Activated naive CD4-positive, alpha-beta T cell treated with anti-CD3 and anti-CD28 coated beads, Interleukin-2, amount 10 ng/mL, durations not matched to agents 7 days and 5 days (primary cell): ENCODE measurements at regions not wholly inside any gene's neighbourhood (a gene's known extent, or its start where the extent isn't known, plus 50 kb on each side); places are given as distances from the start of the nearest gene placed in this dataset.

Experiments used
- CTCF ChIA-PET: fragments of 350-600 bp; sonication (Branson Sonifier 250); formaldehyde crosslinking; loops from one replicate; lab custom pipeline; 2021; ENCODE audit warnings: antibody characterized with exemption; lab: Charles Lee
- DNase-seq: peaks from one replicate; pipeline ENCODE4 v3.0.0-alpha.2; 2020
- H3K27ac Mint-ChIP-seq: one replicate; pipeline ENCODE4 v1.8.0; 2021; ENCODE audit warnings: mild to moderate bottlenecking, moderate library complexity, mixed read lengths
- H3K27me3 Mint-ChIP-seq: one replicate; pipeline ENCODE4 v1.8.0; 2021; ENCODE audit warnings: mild to moderate bottlenecking, mixed read lengths
- H3K36me3 Mint-ChIP-seq: one replicate; pipeline ENCODE4 v1.8.0; 2021; ENCODE audit warnings: mixed read lengths
- H3K4me1 Mint-ChIP-seq: one replicate; pipeline ENCODE4 v1.8.0; 2021; ENCODE audit warnings: mixed read lengths
- H3K4me3 Mint-ChIP-seq: one replicate; pipeline ENCODE4 v1.8.0; 2021; ENCODE audit warnings: mild to moderate bottlenecking, moderate library complexity, mixed read lengths
- H3K9me3 Mint-ChIP-seq: one replicate; pipeline ENCODE4 v1.8.0; 2021; ENCODE audit warnings: mixed read lengths

DNA sequence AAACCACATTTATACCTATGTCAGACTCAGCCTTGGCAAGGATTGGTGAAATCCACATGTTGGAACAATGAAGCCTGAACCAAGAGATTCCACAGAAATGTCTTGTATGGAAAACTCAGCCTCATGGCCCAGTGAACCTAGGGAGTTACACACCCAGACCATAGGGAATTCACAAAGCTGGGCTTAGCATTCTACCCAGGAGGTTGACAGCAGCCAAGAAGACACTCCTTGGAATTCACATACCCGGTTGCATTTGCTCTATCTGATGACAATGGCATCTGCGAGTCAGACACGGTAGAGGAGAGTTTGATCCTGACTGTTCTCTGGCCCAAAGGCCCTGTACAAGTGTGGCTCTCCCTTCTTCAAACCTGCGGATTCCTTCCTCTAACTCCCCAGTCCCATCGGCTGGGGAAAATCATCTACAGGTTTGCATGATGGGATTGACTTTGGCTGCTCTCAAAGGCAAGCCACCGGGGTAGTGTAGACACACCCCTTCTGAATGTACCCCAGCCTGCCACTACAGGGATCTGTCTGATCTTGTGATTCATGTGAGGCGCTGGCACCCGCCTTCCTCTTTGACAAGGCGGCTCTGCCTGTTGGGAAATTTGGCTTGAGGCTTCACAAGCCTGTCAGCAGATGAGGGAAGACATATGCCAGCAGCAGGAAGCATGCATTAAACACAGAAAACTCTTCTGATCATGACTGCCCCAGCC is 297.3 kb upstream of the KAZN start:
- H3K27me3 Mint-ChIP-seq: peaks cover 4% of the 10 kb centered on the region
- CTCF ChIA-PET: no interaction called here
- no peaks in the 10 kb centered on the region for H3K36me3 Mint-ChIP-seq
- H3K27ac Mint-ChIP-seq: no peak overlapping the region
- no peak for DNase-seq
- H3K9me3 Mint-ChIP-seq: no peaks in the 10 kb centered on the region
- H3K4me3 Mint-ChIP-seq: no peak overlapping the region
- no peaks in the 10 kb centered on the region for H3K4me1 Mint-ChIP-seq

GRCh38 chr1:14301704-14302024 is 296.8 kb upstream of the KAZN start:
- DNase-seq: no peak
- no peak overlapping the region for H3K27ac Mint-ChIP-seq
- H3K27me3 Mint-ChIP-seq: peaks cover 4% of the 10 kb centered on the region
- no peak overlapping the region for H3K4me3 Mint-ChIP-seq
- CTCF ChIA-PET: no interaction called here
- no peaks in the 10 kb centered on the region for H3K9me3 Mint-ChIP-seq
- H3K4me1 Mint-ChIP-seq: no peaks in the 10 kb centered on the region
- H3K36me3 Mint-ChIP-seq: no peaks in the 10 kb centered on the region

DNA sequence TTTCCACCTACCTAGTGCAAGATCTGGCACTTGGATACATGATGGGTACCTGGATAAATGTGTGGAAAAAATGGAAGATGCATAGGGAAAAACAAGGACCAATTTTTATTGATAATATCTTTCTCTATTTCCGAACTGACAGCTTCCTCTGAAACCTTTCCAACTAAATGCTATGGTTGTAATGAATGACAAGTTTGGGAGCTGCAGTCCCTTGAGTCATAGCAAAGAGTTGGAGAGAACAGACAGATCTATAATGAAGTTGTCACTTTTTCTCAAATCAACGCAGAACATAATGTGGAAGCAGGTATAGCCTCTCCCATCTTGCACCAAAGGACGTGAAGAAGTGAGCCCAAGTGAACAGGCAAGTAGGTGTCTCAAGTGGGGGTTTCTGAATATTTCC is 296.5 kb upstream of the KAZN start:
- H3K4me3 Mint-ChIP-seq: no peak overlapping the region
- no peak overlapping the region for H3K27ac Mint-ChIP-seq
- CTCF ChIA-PET: no interaction called here

GRCh38 chr1:14303011-14303410 is 295.5 kb upstream of the KAZN start:
- H3K4me1 Mint-ChIP-seq: no peaks in the 10 kb centered on the region
- H3K9me3 Mint-ChIP-seq: no peaks in the 10 kb centered on the region
- CTCF ChIA-PET: no interaction called here
- no peak overlapping the region for H3K4me3 Mint-ChIP-seq
- peaks cover 4% of the 10 kb centered on the region for H3K27me3 Mint-ChIP-seq
- H3K27ac Mint-ChIP-seq: no peak overlapping the region
- DNase-seq: no peak
- no peaks in the 10 kb centered on the region for H3K36me3 Mint-ChIP-seq

More for the DNA sequence above, 296.5 kb upstream of the KAZN start:
- H3K27me3 Mint-ChIP-seq: peaks cover 4% of the 10 kb centered on the region
- DNase-seq: no peak
- no peaks in the 10 kb centered on the region for H3K36me3 Mint-ChIP-seq
- H3K4me1 Mint-ChIP-seq: no peaks in the 10 kb centered on the region
- no peaks in the 10 kb centered on the region for H3K9me3 Mint-ChIP-seq

DNA sequence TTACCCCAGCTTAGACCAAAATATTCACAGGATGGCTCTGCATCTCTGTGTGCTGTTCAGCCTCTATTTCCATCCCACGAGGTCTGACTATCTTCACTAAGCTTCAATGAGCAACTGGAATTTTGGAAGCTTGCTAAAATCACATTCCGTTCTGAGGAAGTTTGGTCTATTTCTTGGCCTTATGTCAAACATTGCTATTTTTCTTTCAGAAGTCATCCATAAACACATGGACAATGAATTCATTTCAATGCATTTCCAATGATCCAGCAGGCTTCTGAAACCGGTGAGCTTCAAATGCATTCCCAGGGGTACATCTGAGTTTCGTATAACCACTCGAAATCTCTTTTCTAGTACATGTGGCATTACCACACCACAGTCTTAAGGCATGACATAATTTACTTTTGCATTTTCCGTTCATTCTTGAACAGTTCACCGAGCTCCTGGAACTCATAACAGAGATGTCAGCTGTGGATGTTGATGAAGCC is 294.1 kb upstream of the KAZN start:
- Mint-ChIP-seq H3K9me3 (no peaks in the 10 kb centered on the region), H3K4me1 (no peaks in the 10 kb centered on the region), H3K27ac (no peak overlapping the region), H3K36me3 (no peaks in the 10 kb centered on the region), H3K4me3 (no peak overlapping the region), H3K27me3 (peaks cover 4% of the 10 kb centered on the region)
- DNase-seq: no peak
- CTCF ChIA-PET: no interaction called here

GRCh38 chr1:14308460-14308859 is 290.0 kb upstream of the KAZN start:
- H3K27me3 Mint-ChIP-seq: peaks cover under 1% of the 10 kb centered on the region
- H3K9me3 Mint-ChIP-seq: no peaks in the 10 kb centered on the region
- no peak overlapping the region for H3K27ac Mint-ChIP-seq
- CTCF ChIA-PET: no interaction called here
- DNase-seq: no peak
- H3K4me3 Mint-ChIP-seq: no peak overlapping the region
- no peaks in the 10 kb centered on the region for H3K36me3 Mint-ChIP-seq
- no peaks in the 10 kb centered on the region for H3K4me1 Mint-ChIP-seq

DNA sequence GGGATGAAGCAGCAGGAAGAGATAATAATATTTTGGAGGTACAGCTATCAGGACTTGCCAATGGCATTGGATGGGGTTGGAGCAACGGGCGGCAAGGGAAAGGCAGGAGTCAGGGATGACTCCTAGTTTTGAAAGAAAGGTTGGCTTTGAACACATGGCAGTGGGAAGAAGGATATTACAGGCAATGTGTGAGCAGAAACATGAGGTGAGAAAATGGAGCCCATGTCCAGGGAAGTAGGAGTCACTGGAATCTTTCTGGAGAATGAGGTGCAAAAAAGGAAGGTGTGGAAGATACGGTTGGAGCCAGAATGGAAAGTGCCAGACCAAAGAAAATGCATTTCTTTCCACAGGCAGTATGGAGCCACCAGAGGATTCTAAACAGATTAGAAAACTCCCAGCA is 288.5 kb upstream of the KAZN start:
- DNase-seq: no peak
- Mint-ChIP-seq H3K27ac (no peak overlapping the region), H3K4me3 (no peak overlapping the region), H3K36me3 (no peaks in the 10 kb centered on the region), H3K4me1 (no peaks in the 10 kb centered on the region), H3K27me3 (no peaks in the 10 kb centered on the region), H3K9me3 (no peaks in the 10 kb centered on the region)
- CTCF ChIA-PET: no interaction called here

DNA sequence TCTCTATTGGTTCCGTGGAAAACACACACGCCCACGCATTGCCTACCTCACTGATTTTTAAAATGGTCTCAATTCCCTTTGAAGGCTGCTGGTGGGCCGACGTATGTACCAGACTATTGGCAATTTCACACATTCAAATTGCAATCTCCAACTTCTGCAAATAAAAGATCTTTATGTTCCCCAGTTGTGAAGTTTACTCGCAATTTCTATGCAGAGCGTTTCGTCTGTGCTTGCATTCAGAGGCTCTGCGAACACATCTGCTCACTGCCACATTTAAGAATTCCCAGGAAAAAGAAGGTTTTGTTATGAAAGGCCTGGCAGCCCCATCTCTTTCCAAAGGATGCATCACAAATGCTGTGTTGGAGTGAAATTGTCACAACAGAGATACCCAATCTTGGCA is 288.0 kb upstream of the KAZN start:
- Mint-ChIP-seq H3K27ac (no peak overlapping the region), H3K36me3 (no peaks in the 10 kb centered on the region), H3K4me1 (no peaks in the 10 kb centered on the region), H3K27me3 (no peaks in the 10 kb centered on the region), H3K9me3 (no peaks in the 10 kb centered on the region), H3K4me3 (no peak overlapping the region)
- CTCF ChIA-PET: no interaction called here
- no peak for DNase-seq

DNA sequence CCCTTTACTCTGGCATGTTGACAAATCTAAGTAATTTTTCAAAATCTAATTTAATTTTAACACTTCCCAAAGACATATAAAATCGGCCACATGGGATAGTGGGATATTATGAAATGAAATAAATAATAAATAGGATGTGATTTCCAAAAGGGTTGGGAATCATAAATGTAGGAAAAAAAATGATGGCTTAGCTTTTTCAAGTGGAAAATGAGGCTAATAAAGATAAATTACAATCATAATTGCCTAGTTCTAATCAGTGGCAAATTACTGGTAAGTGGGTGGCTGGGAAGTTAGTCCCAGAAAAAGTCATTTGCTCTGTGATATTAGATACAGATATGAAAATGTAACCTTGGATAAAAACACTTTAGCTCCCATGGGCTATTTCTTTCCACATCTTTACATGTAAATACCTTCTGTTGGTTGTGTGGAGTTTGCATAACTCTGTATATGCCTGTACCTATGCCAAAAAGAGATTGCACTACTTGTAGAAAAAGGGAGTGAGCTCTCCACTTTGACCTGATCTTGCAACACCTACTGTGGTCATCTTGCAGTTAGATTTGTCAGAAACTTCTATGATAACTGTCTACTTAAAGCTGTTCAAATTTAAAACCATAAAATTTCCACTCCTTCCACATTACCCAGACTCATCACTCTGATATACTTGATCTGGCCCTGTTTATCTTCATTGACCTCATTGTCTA is 284.6 kb upstream of the KAZN start:
- Mint-ChIP-seq H3K27ac (no peak overlapping the region), H3K4me3 (no peak overlapping the region), H3K9me3 (no peaks in the 10 kb centered on the region), H3K36me3 (no peaks in the 10 kb centered on the region), H3K4me1 (no peaks in the 10 kb centered on the region), H3K27me3 (no peaks in the 10 kb centered on the region)
- CTCF ChIA-PET: no interaction called here
- DNase-seq: no peak

- peaks cover 4% of the 10 kb centered on the region for H3K27me3 Mint-ChIP-seq
- H3K4me3 Mint-ChIP-seq: no peak overlapping the region
- peaks cover 19% of the 10 kb centered on the region for H3K4me1 Mint-ChIP-seq
- CTCF ChIA-PET: no interaction called here
- H3K9me3 Mint-ChIP-seq: peaks cover 14% of the 10 kb centered on the region
- DNase-seq: no peak
- H3K27ac Mint-ChIP-seq: no peak overlapping the region
- no peaks in the 10 kb centered on the region for H3K36me3 Mint-ChIP-seq
Observed at GRCh38 chr1:14318830-14319229, 279.7 kb upstream of the KAZN start.

DNA sequence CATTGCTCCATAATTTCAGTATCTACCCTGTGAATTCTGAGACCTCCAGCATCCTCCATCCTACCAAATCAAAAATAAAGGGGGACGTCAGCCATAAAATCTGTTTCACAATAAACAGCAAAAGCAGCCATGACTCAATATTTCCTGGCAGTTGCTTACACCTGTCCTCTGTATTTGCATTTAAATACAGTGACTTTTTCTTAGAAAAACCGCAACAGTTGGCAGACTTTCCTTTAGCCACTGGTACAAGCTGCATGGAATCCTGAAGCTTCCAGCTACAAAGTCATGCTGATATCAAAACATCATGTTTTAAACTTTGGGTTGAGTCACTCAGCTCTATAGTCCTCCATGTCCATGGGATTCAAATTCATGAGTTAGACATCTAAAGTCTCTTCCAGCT is 278.0 kb upstream of the KAZN start:
- peaks cover 4% of the 10 kb centered on the region for H3K27me3 Mint-ChIP-seq
- no peak for DNase-seq
- H3K9me3 Mint-ChIP-seq: peaks cover 16% of the 10 kb centered on the region
- no peaks in the 10 kb centered on the region for H3K36me3 Mint-ChIP-seq
- H3K27ac Mint-ChIP-seq: peak overlapping the region; percentile 86
- H3K4me1 Mint-ChIP-seq: peaks cover 19% of the 10 kb centered on the region
- no peak overlapping the region for H3K4me3 Mint-ChIP-seq
- CTCF ChIA-PET: no interaction called here

DNA sequence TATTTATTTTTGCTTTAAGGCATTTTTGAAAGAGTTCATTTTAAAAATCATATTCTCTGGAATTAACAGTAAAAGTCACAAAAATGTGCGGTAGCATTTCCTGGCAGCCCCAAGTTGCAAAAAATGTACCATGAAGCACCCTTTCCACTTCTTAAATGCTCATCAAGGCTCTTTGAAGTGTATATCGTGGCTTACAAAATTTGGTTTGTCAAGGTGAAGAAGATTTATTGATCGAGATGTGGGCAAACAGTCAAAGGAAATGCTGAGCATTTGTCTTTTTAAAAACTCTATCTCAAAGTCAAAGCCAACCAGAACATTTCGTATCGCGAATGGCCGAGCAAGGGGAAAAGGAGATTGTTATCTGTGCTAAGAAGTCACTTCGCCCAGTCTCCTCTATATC is 277.5 kb upstream of the KAZN start:
- peaks cover 4% of the 10 kb centered on the region for H3K27me3 Mint-ChIP-seq
- CTCF ChIA-PET: no interaction called here
- H3K9me3 Mint-ChIP-seq: peaks cover 16% of the 10 kb centered on the region
- H3K4me3 Mint-ChIP-seq: no peak overlapping the region
- H3K4me1 Mint-ChIP-seq: peaks cover 19% of the 10 kb centered on the region
- no peak for DNase-seq
- H3K27ac Mint-ChIP-seq: peak overlapping the region; percentile 86
- H3K36me3 Mint-ChIP-seq: no peaks in the 10 kb centered on the region

GRCh38 chr1:14321422-14321821 is 277.1 kb upstream of the KAZN start:
- Mint-ChIP-seq H3K27me3 (peaks cover 4% of the 10 kb centered on the region), H3K27ac (peak overlapping the region; percentile 86), H3K4me3 (no peak overlapping the region), H3K36me3 (no peaks in the 10 kb centered on the region), H3K9me3 (peaks cover 16% of the 10 kb centered on the region), H3K4me1 (peaks cover 19% of the 10 kb centered on the region)
- DNase-seq: no peak
- CTCF ChIA-PET: no interaction called here

DNA sequence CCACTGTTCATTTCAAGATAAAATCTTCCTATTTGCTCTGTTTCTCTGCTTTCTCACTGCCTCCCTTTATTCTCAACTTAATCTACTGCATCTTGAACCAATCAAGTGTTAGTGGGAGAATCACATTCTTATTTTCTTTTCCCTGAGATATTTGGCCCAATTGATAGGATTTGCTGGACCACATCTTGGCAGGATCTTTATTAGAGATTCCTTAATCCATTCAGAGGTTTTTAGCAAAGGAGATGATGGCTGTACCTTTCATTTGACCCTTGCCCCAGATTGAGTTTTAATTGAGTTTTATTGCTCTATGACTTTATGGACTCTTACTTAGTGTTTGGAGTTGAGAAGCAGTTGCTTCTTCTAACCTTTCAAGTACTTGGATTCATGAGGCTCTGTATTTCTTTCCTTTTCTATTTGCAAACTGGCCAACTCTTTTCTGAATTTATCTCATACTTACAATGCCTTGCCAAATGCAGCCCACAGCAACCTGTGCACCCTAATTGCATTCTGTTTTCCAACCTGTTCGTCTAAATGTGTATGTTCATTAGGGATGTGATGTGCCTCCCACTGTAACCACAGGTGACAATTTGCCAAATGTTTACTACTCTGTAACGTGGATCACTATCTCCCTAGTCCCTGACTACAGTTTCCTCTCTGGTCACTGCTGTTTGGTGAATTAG is 274.8 kb upstream of the KAZN start:
- Mint-ChIP-seq H3K4me1 (peaks cover 20% of the 10 kb centered on the region), H3K27me3 (peaks cover 4% of the 10 kb centered on the region), H3K27ac (no peak overlapping the region), H3K4me3 (no peak overlapping the region), H3K36me3 (no peaks in the 10 kb centered on the region), H3K9me3 (peaks cover 16% of the 10 kb centered on the region)
- DNase-seq: no peak
- CTCF ChIA-PET: no interaction called here

- no peaks in the 10 kb centered on the region for H3K36me3 Mint-ChIP-seq
- H3K27ac Mint-ChIP-seq: no peak overlapping the region
- no peak overlapping the region for H3K4me3 Mint-ChIP-seq
- H3K27me3 Mint-ChIP-seq: peaks cover 3% of the 10 kb centered on the region
- CTCF ChIA-PET: no interaction called here
- H3K4me1 Mint-ChIP-seq: peaks cover 20% of the 10 kb centered on the region
- no peak for DNase-seq
- peaks cover 16% of the 10 kb centered on the region for H3K9me3 Mint-ChIP-seq
Observed at GRCh38 chr1:14324248-14324630, 274.2 kb upstream of the KAZN start.
